Keratinocyte (primary cell): ENCODE measurements at regions not wholly inside any gene's neighbourhood (a gene's known extent, or its start where the extent isn't known, plus 50 kb on each side); places are given as distances from the start of the nearest gene placed in this dataset.

Source experiments
- DNase-seq: peaks from one replicate; pipeline ENCODE4 v3.0.0-alpha.2; 2011; ENCODE audit warnings: low read depth, missing footprints, low spot score
- FAIRE-seq: peaks from 2 replicates; lab custom pipeline; 2011; peaks lifted over from hg19 to GRCh38; lab: Jason Lieb, UNC
- H2AFZ ChIP-seq: 2 replicates; pipeline ENCODE4 v1.6.0; 2012; ENCODE audit warnings: low read length, control low read depth, inconsistent platforms; ENCODE audit not compliant: control insufficient read depth
- H3K27ac ChIP-seq: 2 replicates; pipeline ENCODE4 v1.5.1; 2011; ENCODE audit warnings: low read length; ENCODE audit not compliant: control insufficient read depth, insufficient read depth
- H3K27me3 ChIP-seq: 3 replicates; pipeline ENCODE4 v1.6.0; 2011; ENCODE audit warnings: low read length; ENCODE audit not compliant: control insufficient read depth, insufficient read depth; ENCODE audit errors: extremely low read depth
- H3K36me3 ChIP-seq, 2 experiments: 2 replicates in 1 of 2; 3 replicates in 1 of 2; pipeline ENCODE4 v1.5.1; 2011; ENCODE audit warnings: low read length in 2 of 2, mild to moderate bottlenecking in 1 of 2; ENCODE audit not compliant: control insufficient read depth in 2 of 2, insufficient read depth in 2 of 2; ENCODE audit errors: extremely low read depth in 1 of 2
- H3K4me1 ChIP-seq: 3 replicates; pipeline ENCODE4 v1.5.1; 2011; ENCODE audit warnings: low read length; ENCODE audit not compliant: control insufficient read depth, insufficient read depth; ENCODE audit errors: extremely low read depth
- H3K4me2 ChIP-seq: 3 replicates; pipeline ENCODE4 v1.6.0; 2011; ENCODE audit warnings: low read depth, low read length; ENCODE audit not compliant: control insufficient read depth, insufficient read depth; ENCODE audit errors: extremely low read depth
- H3K4me3 ChIP-seq, 3 experiments: fragments of 200-600 bp in 1 of 3; sonication (generic) in 1 of 3; 2 replicates in 2 of 3; 3 replicates in 1 of 3; pipeline ENCODE4 v1.5.1; 2011 to 2016; ENCODE audit warnings: low read length in 3 of 3, mild to moderate bottlenecking in 3 of 3, control low read depth in 2 of 3, inconsistent platforms in 1 of 3, low read depth in 1 of 3, mixed read lengths in 1 of 3, mixed run types in 1 of 3, moderate library complexity in 1 of 3; ENCODE audit not compliant: control insufficient read depth in 2 of 3, insufficient read depth in 2 of 3; ENCODE audit errors: extremely low read depth in 1 of 3
- H3K79me2 ChIP-seq: 2 replicates; pipeline ENCODE4 v1.6.0; 2012; ENCODE audit warnings: low read length; ENCODE audit not compliant: control insufficient read depth, insufficient read depth
- H3K9ac ChIP-seq: 3 replicates; pipeline ENCODE4 v1.6.0; 2011; ENCODE audit warnings: low read length; ENCODE audit not compliant: control insufficient read depth, insufficient read depth; ENCODE audit errors: extremely low read depth
- H3K9me1 ChIP-seq: 3 replicates; pipeline ENCODE4 v1.6.0; 2011; ENCODE audit warnings: low read length; ENCODE audit not compliant: control insufficient read depth, insufficient read depth; ENCODE audit errors: extremely low read depth
- H3K9me3 ChIP-seq: 2 replicates; pipeline ENCODE4 v1.5.1; 2012; ENCODE audit warnings: low read depth, low read length; ENCODE audit not compliant: control insufficient read depth
- H4K20me1 ChIP-seq: 3 replicates; pipeline ENCODE4 v1.6.0; 2011; ENCODE audit warnings: low read length; ENCODE audit not compliant: control insufficient read depth, insufficient read depth; ENCODE audit errors: extremely low read depth
- CTCF ChIP-seq, 3 experiments: IDR thresholded peaks in 1 of 3; conservative IDR thresholded peaks in 1 of 3; optimal IDR thresholded peaks in 1 of 3; 2 replicates in 2 of 3; 3 replicates in 1 of 3; pipeline versions ENCODE3 to v1.5.1; 2011; ENCODE audit warnings: low read length in 3 of 3, mild to moderate bottlenecking in 3 of 3, moderate library complexity in 2 of 3, control low read depth in 1 of 3, inconsistent platforms in 1 of 3; ENCODE audit not compliant: insufficient read depth in 2 of 3; ENCODE audit errors: extremely low read depth in 1 of 3
- EZH2 ChIP-seq: IDR thresholded peaks from one replicate; pipeline ENCODE4 v1.6.1; 2012; ENCODE audit warnings: inconsistent platforms, mild to moderate bottlenecking, low read length, moderate library complexity
- dilution Hi-C: fragments of 300-500 bp; cut with MboI; formaldehyde crosslinking; loops from one replicate; pipeline ENCODE4 v1.7.0; 2020; ENCODE audit warnings: low sequenced_read_pairs; ENCODE audit not compliant: extremely low pct_ligation_motif_present

GRCh38 chr4:53899586-53900270, 164.7 kb downstream of the CHIC2 start:
- Histone ChIP-seq H3K4me2 (no peak overlapping the region), H3K9ac (no peak overlapping the region), H3K36me3 (no peaks in the 10 kb centered on the region), H3K27me3 (no peaks in the 10 kb centered on the region), H4K20me1 (no peaks in the 10 kb centered on the region), H2AFZ (no peak overlapping the region), H3K27ac (no peak overlapping the region), H3K4me3 (no peak overlapping the region), H3K4me1 (peaks cover 6% of the 10 kb centered on the region), H3K79me2 (no peaks in the 10 kb centered on the region), H3K9me3 (no peaks in the 10 kb centered on the region), H3K9me1 (no peaks in the 10 kb centered on the region)
- TF ChIP-seq EZH2 (no peak), CTCF (optimal IDR thresholded peaks at IDR 0.05 in 1 of 3, IDR thresholded peaks at IDR 0.05 in 1 of 3, conservative IDR thresholded peaks at IDR 0.05 in 1 of 3; ENCODE audit: extremely low read depth in 1 of 3, insufficient read depth in 2 of 3, low read length in 3 of 3) (no peak)
- no peak for DNase-seq
- no peak for FAIRE-seq
- dilution Hi-C loops, result no loop called here

DNA sequence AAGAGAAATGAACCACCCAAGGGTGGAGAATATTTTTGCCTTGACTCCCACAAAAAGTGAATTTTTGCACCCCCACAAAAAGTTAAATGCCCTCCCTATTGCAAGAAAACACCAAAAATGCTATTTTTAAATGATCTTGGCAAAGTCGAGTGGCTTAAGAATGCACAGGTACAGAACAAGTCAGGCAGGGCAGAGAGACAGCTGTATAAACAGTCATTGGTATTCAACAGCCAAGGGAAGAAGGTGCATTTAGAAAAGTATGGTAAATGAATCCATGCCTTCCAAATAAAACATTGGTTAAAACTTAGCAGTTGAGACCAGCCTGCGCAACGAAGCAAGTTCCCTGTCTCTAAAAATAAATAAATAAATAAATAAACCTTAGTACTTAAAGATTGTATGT, 169.3 kb downstream of the CHIC2 start:
- H3K9me3 ChIP-seq, result no peaks in the 10 kb centered on the region
- no peak overlapping the region for H2AFZ ChIP-seq
- H3K4me3 ChIP-seq, result no peak overlapping the region
- dilution Hi-C loops, result no loop called here
- no peaks in the 10 kb centered on the region for H3K79me2 ChIP-seq
- no peak overlapping the region for H3K9ac ChIP-seq
- no peak for TF ChIP-seq EZH2
- no peak for TF ChIP-seq CTCF (optimal IDR thresholded peaks at IDR 0.05 in 1 of 3, IDR thresholded peaks at IDR 0.05 in 1 of 3, conservative IDR thresholded peaks at IDR 0.05 in 1 of 3; ENCODE audit: extremely low read depth in 1 of 3, insufficient read depth in 2 of 3, low read length in 3 of 3)
- H3K4me2 ChIP-seq, result no peak overlapping the region
- no peak overlapping the region for H3K27ac ChIP-seq
- H3K9me1 ChIP-seq, result no peaks in the 10 kb centered on the region
- no peaks in the 10 kb centered on the region for H3K27me3 ChIP-seq
- FAIRE-seq (no peak), DNase-seq (no peak)
- H3K4me1 ChIP-seq, result no peaks in the 10 kb centered on the region
- no peaks in the 10 kb centered on the region for H4K20me1 ChIP-seq
- no peaks in the 10 kb centered on the region for H3K36me3 ChIP-seq
